Breast epithelium (tissue), 3 donors: ENCODE measurements at regions not wholly inside any gene's neighbourhood (a gene's known extent, or its start where the extent isn't known, plus 50 kb on each side); places are given as distances from the start of the nearest gene placed in this dataset.

ENCODE experiments used
- POLR2A ChIP-seq: fragments of 450-650 bp; IDR thresholded peaks from one replicate; pipeline ENCODE4 v1.6.1; 2016; ENCODE audit warnings: antibody characterized with exemption, mild to moderate bottlenecking, moderate library complexity
- POLR2AphosphoS5 ChIP-seq, 3 donors: sonication (generic); formaldehyde crosslinking; IDR thresholded peaks; one replicate each; pipeline ENCODE4 v1.6.1; 2017; ENCODE audit warnings: antibody characterized with exemption in 3 of 3
- TF ChIP-seq, protein P1 (sequence below), 3 donors: fragments of 450-650 bp; IDR thresholded peaks; one replicate each; pipeline ENCODE4 v1.5.1; 2016 to 2017; ENCODE audit warnings: antibody characterized with exemption in 3 of 3, mild to moderate bottlenecking in 3 of 3, moderate library complexity in 3 of 3

GRCh38 chr7:54060643-54061042 lies 481.5 kb upstream of the VSTM2A start:
- TF ChIP-seq, protein P1, sequence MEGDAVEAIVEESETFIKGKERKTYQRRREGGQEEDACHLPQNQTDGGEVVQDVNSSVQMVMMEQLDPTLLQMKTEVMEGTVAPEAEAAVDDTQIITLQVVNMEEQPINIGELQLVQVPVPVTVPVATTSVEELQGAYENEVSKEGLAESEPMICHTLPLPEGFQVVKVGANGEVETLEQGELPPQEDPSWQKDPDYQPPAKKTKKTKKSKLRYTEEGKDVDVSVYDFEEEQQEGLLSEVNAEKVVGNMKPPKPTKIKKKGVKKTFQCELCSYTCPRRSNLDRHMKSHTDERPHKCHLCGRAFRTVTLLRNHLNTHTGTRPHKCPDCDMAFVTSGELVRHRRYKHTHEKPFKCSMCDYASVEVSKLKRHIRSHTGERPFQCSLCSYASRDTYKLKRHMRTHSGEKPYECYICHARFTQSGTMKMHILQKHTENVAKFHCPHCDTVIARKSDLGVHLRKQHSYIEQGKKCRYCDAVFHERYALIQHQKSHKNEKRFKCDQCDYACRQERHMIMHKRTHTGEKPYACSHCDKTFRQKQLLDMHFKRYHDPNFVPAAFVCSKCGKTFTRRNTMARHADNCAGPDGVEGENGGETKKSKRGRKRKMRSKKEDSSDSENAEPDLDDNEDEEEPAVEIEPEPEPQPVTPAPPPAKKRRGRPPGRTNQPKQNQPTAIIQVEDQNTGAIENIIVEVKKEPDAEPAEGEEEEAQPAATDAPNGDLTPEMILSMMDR (IDR thresholded peaks at IDR 0.05): no peak
- no peak for TF ChIP-seq POLR2A
- no peak for TF ChIP-seq POLR2AphosphoS5 (IDR thresholded peaks at IDR 0.05)
